HG02885 (cell line): ENCODE measurements at regions not wholly inside any gene's neighbourhood (a gene's known extent, or its start where the extent isn't known, plus 50 kb on each side); places are given as distances from the start of the nearest gene placed in this dataset.

Experiments used
- ATAC-seq: cut with Tn5 transposase; IDR thresholded peaks from one replicate; pipeline ENCODE4 v1.9.1; 2021; ENCODE audit warnings: mild to moderate bottlenecking; ENCODE audit not compliant: unreplicated experiment, poor library complexity

- ATAC-seq: no peak
Measured at GRCh38 chr6:165807249-165807960, 144.4 kb upstream of the PDE10A start.

GRCh38 chr6:165806126-165806810 is 143.2 kb upstream of the PDE10A start:
- ATAC-seq: no peak

GRCh38 chr6:165805636-165806035 is 142.6 kb upstream of the PDE10A start:
- no peak for ATAC-seq

- no peak for ATAC-seq
Measured at GRCh38 chr6:165805067-165805555, 142.1 kb upstream of the PDE10A start.

GRCh38 chr6:165804331-165805066 is 141.5 kb upstream of the PDE10A start:
- ATAC-seq: no peak

GRCh38 chr6:165800337-165800736 is 137.3 kb upstream of the PDE10A start:
- ATAC-seq: no peak

- ATAC-seq: no peak
Measured at GRCh38 chr6:165799391-165800153, 136.5 kb upstream of the PDE10A start.

GRCh38 chr6:165798991-165799390 is 135.9 kb upstream of the PDE10A start:
- ATAC-seq: no peak

GRCh38 chr6:165794179-165794601 is 131.1 kb upstream of the PDE10A start:
- ATAC-seq: no peak

- no peak for ATAC-seq
Measured at GRCh38 chr6:165793287-165793825, 130.3 kb upstream of the PDE10A start.

GRCh38 chr6:165791876-165792437 is 128.9 kb upstream of the PDE10A start:
- no peak for ATAC-seq

- ATAC-seq: no peak
Measured at GRCh38 chr6:165791306-165791705, 128.3 kb upstream of the PDE10A start.

- ATAC-seq: no peak
Measured at GRCh38 chr6:165782812-165783211, 119.8 kb upstream of the PDE10A start.

GRCh38 chr6:165782134-165782533 is 119.1 kb upstream of the PDE10A start:
- ATAC-seq: no peak

- ATAC-seq: no peak
Measured at GRCh38 chr6:165777680-165778079, 114.6 kb upstream of the PDE10A start.

- no peak for ATAC-seq
Measured at GRCh38 chr6:165776691-165777090, 113.7 kb upstream of the PDE10A start.

GRCh38 chr6:165775721-165776120 is 112.7 kb upstream of the PDE10A start:
- ATAC-seq: no peak

- no peak for ATAC-seq
Measured at GRCh38 chr6:165774903-165775601, 112.0 kb upstream of the PDE10A start.

- ATAC-seq: no peak
Measured at GRCh38 chr6:165770397-165771082, 107.5 kb upstream of the PDE10A start.
